Fibroblast of skin of scalp (primary cell): ENCODE measurements at regions not wholly inside any gene's neighbourhood (a gene's known extent, or its start where the extent isn't known, plus 50 kb on each side); places are given as distances from the start of the nearest gene placed in this dataset.

Experiments used
- DNase-seq: peaks from one replicate; pipeline ENCODE4 v3.0.0-alpha.2; 2013

- no peak for DNase-seq
Measured at GRCh38 chr14:85263916-85264675, 265.8 kb upstream of the FLRT2 start.

GRCh38 chr14:85273099-85273677, 256.8 kb upstream of the FLRT2 start:
- no peak for DNase-seq

- DNase-seq: no peak
Measured at GRCh38 chr14:85273952-85274351, 256.0 kb upstream of the FLRT2 start.

GRCh38 chr14:85276161-85276978, 253.6 kb upstream of the FLRT2 start:
- no peak for DNase-seq

- DNase-seq: no peak
Measured at GRCh38 chr14:85276979-85277228, 253.0 kb upstream of the FLRT2 start.

GRCh38 chr14:85279407-85279806, 250.5 kb upstream of the FLRT2 start:
- no peak for DNase-seq

GRCh38 chr14:85280074-85280473, 249.9 kb upstream of the FLRT2 start:
- DNase-seq: no peak

- DNase-seq: no peak
Measured at GRCh38 chr14:85281921-85282320, 248.0 kb upstream of the FLRT2 start.

- DNase-seq: no peak
Measured at GRCh38 chr14:85288041-85288440, 241.9 kb upstream of the FLRT2 start.

- no peak for DNase-seq
Measured at GRCh38 chr14:85291731-85292130, 238.2 kb upstream of the FLRT2 start.

GRCh38 chr14:85293612-85294234, 236.2 kb upstream of the FLRT2 start:
- DNase-seq: no peak

- DNase-seq: no peak
Measured at GRCh38 chr14:85295318-85295717, 234.6 kb upstream of the FLRT2 start.

GRCh38 chr14:85296456-85297210, 233.3 kb upstream of the FLRT2 start:
- DNase-seq: peak; percentile 21

- no peak for DNase-seq
Measured at GRCh38 chr14:85300107-85300506, 229.8 kb upstream of the FLRT2 start.

GRCh38 chr14:85301506-85301905, 228.4 kb upstream of the FLRT2 start:
- DNase-seq: no peak

- DNase-seq: no peak
Measured at GRCh38 chr14:85306024-85306423, 223.9 kb upstream of the FLRT2 start.

- DNase-seq: no peak
Measured at GRCh38 chr14:85308531-85309300, 221.2 kb upstream of the FLRT2 start.

GRCh38 chr14:85310491-85311272, 219.3 kb upstream of the FLRT2 start:
- DNase-seq: no peak

- DNase-seq: peak; percentile 85
Measured at GRCh38 chr14:85313560-85314207, 216.3 kb upstream of the FLRT2 start.

GRCh38 chr14:85315290-85315689, 214.7 kb upstream of the FLRT2 start:
- DNase-seq: no peak
